ENCODE measurements at regions not wholly inside any gene's neighbourhood (a gene's known extent, or its start where the extent isn't known, plus 50 kb on each side); places are given as distances from the start of the nearest gene placed in this dataset.
A peak's percentile ranks its signal among the peaks of the same experiment; 100 is the strongest.
"Not testable (repeated sequence)": the region's sequence is repeated elsewhere in the genome, so short reads cannot be mapped to it uniquely, and the experiment has no call there.

GRCh38 chr3:137464341-137464740 is 299.8 kb upstream of the SOX14 start:
- DNase-seq = no peak

DNA sequence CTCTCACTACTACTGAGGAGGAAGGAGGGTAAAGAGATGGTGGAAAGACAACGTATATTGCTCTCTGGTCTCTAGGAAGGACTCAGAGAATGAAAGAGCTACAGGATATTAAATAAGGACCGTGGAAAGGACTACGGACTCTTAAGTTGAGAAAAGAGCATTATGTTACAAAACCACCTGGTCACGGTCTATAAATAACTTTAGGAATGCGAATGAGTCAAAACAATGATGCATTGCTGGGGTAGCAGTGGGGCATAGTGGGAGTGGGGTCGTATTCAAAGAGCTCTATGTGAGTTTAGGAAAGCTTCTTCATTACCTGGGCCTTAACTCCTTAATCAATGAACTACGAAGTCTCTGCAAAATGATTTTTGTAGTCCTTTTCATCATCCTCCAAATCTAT is 295.7 kb upstream of the SOX14 start:
- DNase-seq = no peak

- no peak for DNase-seq
These were observed 294.9 kb upstream of the SOX14 start for GRCh38 chr3:137469263-137469662.

DNA sequence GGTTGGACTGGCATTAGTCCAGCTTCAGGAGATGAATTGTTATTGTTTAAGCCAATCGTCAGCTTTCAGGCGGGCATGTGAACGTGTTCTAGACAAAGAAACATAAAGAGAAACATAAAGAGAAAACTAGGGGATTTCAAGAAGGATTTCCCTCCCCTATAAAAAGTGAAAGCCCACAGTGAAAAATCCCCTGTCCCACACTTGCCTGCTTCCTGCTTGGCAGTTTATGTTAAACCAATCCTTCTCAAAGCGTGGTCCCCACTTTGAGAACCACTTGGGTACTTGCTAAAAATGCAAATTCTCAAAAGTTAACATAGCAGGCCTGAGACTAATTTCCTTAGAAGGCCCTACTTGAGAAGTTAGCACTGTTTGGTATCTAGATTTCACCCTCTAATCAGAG is 293.0 kb upstream of the SOX14 start:
- no peak for DNase-seq

DNA sequence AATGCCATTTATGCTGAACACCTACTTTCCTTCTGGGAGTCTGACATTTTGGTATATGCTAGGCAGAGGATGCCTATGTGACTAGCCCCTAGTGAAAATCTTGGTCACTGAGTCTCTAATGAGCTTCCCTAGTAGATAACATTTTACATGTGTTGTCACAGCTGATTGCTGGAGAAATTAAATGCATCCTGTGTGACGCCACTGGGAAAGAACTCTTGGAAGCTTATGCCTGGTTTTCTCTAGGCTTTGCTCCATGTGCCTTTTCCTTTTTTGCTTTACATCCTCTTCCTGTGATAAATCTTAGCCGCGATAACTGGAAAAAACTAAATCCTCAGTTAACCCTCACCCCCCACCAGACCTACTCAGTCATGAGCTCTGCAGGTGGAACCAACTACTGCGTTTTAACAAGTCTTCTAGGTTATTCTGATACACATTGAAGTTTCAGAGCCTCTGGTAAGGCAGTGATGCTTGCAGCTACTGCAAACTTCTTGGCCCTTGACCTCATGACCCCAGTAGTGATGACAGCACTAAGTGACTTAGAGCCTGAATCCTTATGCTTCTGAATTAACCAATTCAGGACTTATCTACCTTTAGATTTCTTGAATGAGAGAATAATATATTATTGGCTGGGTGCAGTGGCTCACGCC is 292.4 kb upstream of the SOX14 start:
- no peak for DNase-seq

GRCh38 chr3:137477614-137478013 is 286.5 kb upstream of the SOX14 start:
- DNase-seq = no peak

- peak; percentile 35 for DNase-seq
These were observed 254.6 kb upstream of the SOX14 start for GRCh38 chr3:137509354-137510045.

- DNase-seq = no peak
These were observed 252.5 kb upstream of the SOX14 start for GRCh38 chr3:137511655-137512054.

DNA sequence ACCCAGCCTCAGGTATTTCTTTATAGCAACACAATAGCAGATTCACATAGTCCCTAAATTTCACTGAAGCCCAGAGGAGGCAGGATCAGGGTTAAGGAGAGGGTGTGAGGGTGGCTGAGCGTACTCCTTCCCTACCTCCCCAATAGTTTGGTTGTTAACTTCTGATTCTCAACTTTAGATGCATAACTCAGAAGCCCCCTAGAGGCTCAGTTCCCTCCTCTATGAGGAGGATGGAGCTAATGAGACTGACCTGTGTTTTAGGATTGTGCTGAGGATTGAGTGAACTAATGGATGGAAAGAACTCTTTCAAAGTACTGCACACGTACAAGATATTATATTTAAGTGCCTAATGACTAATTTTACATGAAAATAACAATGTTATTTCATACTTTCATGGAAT is 249.3 kb upstream of the SOX14 start:
- DNase-seq = no peak

- no peak for DNase-seq
These were observed 244.5 kb upstream of the SOX14 start for GRCh38 chr3:137519602-137520001.

- no peak for DNase-seq
These were observed 239.4 kb upstream of the SOX14 start for GRCh38 chr3:137524751-137525150.

GRCh38 chr3:137525471-137525870 is 238.6 kb upstream of the SOX14 start:
- no peak for DNase-seq

- no peak for DNase-seq
These were observed 222.1 kb upstream of the SOX14 start for GRCh38 chr3:137542049-137542448.

DNA sequence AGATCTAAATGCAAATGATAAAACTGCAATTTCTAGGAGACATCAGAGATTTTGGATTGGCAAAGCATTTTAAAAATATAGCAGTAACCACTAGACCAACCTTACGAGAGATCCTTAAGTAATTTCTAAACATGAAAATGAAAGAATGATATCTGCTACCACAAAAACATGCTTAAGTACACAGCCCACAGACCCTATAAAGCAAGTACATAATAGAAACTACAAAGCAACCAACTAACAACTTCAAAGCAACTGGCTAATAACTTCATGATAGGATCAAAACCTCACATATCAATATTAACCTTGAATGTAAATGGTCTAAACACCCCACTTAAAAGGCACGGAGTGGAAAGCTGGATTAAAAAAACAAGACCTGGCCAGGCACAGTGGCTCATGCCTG is 209.9 kb upstream of the SOX14 start:
- no peak for DNase-seq

DNA sequence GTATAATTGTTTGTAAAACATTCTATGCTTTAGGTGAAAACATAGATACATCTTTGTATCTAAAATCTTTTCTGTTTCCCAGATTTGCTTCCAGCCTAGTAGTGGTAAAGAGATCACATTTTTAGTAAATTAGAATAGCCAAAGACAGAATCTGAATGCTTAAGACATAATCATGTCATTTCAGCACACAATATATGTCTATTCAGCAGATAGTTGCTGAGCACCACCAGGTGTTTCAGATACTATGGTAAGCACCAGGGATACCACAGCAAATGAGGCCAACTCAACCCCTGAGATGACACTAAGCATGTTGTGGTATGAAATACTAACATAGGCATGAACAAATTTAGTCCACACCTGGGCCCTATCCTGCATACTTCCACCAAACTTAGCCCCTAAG is 195.2 kb upstream of the SOX14 start:
- no peak for DNase-seq

DNA sequence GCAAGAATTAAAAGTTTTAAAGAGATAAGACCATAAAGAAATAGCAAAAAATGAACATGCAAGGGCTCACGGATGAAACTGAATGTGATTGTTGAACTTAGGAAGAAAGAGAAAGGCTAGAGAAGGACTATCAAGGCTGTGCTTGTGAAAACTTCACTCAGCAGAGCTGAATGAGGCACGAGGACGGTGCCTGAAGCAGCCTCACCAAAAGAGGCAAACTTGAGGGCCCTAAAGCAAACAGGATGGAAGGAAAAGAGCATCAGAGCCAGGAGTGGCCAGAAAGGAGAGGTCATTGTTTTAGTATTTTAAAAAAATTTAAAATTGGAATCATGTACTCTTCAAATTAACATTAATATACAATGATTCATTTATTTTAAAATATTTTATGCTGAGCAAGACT is 191.2 kb upstream of the SOX14 start:
- DNase-seq = no peak

DNA sequence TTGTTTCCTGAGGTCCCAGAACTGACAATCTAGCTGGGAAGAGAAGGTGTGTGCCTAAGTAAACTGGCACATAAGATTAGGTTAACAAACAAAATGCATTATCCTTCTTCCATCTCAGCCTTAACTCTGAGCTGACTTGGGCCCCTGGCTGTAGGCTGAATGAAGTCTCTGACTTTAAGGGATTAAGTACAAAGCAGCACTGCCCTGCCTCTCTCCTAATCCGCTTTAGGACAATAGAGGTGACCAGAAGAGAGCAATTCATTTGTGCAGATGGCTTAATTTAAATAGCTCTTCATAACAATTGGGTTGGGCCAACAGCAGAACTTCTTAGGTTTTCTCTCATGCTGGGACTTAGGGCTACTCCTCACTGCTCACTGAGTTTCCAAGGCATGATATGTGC is 181.6 kb upstream of the SOX14 start:
- DNase-seq = no peak

DNA sequence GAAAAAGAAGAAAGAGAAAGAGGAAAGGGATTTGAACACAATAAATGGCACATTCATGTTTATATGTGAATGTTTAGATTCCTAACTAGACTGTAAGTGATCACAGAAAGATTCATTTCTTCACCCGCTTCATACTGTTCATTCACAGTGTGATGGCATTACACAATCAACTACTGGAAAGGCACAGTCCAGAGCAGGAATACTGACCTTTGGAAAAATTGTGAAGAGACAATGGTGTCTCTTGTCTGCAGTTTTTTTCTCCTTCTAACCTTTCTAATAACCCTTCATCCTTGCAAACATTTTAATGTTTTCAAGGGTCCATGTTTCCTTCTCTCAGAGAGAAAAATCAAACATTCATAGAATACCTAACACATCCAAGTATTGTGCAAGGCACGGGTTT is 180.9 kb upstream of the SOX14 start:
- DNase-seq = no peak

- DNase-seq = no peak
These were observed 175.2 kb upstream of the SOX14 start for GRCh38 chr3:137588871-137589270.

DNA sequence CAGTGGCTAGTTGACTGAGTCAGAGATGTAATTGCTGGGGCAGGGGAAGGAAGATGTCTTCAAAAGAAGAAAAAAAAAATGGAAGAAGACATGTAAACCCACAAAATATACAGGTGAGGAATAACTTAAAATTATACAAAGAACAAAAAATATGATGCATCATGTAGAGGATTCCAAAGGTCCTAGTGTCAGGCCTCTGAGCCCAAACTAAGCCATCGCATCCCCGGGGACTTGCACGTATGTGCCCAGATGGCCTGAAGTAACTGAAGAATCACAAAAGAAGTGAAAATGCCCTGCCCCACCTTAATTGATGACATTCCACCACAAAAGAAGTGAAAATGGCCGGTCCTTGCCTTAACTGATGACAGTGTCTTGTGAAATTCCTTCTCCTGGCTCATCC is 168.7 kb upstream of the SOX14 start:
- DNase-seq = not testable (repeated sequence)

- DNase-seq = no peak
These were observed 153.4 kb upstream of the SOX14 start for GRCh38 chr3:137610723-137611122.

DNA sequence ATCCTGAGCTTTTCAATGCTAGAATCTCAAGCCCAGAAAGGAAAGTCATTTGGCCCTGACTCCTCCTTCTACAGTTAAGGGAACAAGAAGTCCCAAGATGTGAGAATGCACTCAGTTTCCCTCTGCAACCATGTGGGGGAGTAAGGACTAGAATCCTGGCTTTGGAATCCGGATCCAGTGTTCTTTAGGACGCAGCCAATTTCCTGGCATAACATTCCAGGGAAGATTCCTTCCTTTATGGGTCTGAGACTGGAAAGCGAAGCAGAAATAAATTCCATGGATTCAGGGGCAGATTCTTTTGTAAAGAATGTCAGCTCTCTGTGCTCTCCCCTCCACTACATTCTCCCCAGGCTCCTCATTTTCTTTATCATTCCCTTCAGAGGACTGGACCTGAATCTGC is 151.8 kb upstream of the SOX14 start:
- DNase-seq = no peak

DNA sequence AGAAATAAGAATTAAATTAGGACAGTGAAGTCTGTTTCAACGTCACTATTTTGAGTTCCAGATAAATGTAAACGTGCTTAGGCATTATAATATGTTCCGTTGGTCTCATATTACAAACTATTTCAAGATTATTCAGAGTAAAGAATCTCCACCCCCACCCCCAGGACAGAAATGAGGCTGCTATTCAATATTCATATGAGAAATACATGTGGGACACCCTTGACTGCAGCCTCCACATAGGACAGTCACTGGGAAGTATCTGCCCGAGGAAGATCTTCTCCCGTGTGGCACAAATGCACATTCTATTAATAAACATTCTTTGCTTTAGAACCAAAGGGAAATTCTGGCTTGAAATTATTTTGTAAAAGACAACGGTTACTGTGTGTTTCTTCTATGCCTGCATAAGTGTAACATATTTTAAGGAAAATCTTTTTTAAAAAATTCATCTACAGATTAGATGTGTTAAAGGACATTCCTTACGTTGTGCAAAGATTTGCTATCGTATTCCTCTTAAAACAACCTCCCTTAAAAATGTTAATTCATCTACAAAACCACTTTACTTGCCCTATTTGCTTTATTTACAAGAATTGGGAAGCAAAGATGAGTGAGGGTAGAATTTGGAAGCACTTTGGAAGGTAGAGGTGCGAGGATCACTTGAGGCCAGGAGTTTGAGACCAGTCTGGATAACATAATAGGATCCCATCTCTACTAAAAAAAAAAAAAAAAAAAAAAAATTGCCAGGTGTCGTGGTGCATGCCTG is 148.3 kb upstream of the SOX14 start:
- no peak for DNase-seq
